ENCODE measurements at regions not wholly inside any gene's neighbourhood (a gene's known extent, or its start where the extent isn't known, plus 50 kb on each side); places are given as distances from the start of the nearest gene placed in this dataset.

DNA sequence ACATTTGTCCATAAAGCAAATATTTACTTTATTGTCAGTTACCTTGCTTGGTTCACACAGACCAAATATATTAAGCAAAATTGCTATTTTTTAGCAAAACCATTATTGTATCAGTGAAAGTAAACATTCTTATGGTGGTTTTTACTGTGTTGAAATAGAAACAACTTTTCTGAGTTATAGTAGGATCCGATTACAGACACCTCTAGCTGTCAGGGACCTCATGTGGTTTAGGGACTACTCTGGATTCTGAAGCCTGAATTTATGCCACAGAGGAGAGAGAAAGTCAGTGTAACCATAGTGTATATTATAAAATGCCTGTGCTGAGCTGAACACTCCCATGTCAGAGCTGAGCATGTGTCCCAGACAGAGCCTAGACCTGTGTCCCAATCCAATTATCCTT is 287.5 kb downstream of the FLRT2 start:
- TF ChIP-seq, protein P1, sequence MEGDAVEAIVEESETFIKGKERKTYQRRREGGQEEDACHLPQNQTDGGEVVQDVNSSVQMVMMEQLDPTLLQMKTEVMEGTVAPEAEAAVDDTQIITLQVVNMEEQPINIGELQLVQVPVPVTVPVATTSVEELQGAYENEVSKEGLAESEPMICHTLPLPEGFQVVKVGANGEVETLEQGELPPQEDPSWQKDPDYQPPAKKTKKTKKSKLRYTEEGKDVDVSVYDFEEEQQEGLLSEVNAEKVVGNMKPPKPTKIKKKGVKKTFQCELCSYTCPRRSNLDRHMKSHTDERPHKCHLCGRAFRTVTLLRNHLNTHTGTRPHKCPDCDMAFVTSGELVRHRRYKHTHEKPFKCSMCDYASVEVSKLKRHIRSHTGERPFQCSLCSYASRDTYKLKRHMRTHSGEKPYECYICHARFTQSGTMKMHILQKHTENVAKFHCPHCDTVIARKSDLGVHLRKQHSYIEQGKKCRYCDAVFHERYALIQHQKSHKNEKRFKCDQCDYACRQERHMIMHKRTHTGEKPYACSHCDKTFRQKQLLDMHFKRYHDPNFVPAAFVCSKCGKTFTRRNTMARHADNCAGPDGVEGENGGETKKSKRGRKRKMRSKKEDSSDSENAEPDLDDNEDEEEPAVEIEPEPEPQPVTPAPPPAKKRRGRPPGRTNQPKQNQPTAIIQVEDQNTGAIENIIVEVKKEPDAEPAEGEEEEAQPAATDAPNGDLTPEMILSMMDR (IDR thresholded peaks at IDR 0.05) = no peak
- TF ChIP-seq EZH2phosphoT487 (IDR thresholded peaks at IDR 0.05) = no peak

All from neural progenitor cell (in vitro differentiated cells).